ENCODE measurements at regions not wholly inside any gene's neighbourhood (a gene's known extent, or its start where the extent isn't known, plus 50 kb on each side); places are given as distances from the start of the nearest gene placed in this dataset.

GRCh38 chr4:119730671-119730950 lies 102.0 kb upstream of the PDE5A start:
- no peaks in the 10 kb centered on the region for H3K9me3 Mint-ChIP-seq
- DNase-seq (ENCODE audit: low spot score in 2 of 2) (no peak), ATAC-seq (no peak)
- H3K36me3 Mint-ChIP-seq = no peaks in the 10 kb centered on the region
- no peak overlapping the region for H3K4me3 Mint-ChIP-seq
- no peak overlapping the region for H3K27ac Mint-ChIP-seq
- H3K4me1 Mint-ChIP-seq = no peaks in the 10 kb centered on the region

- Mint-ChIP-seq H3K9me3 (no peaks in the 10 kb centered on the region), H3K4me1 (no peaks in the 10 kb centered on the region), H3K36me3 (no peaks in the 10 kb centered on the region), H3K27ac (no peak overlapping the region), H3K4me3 (no peak overlapping the region)
- DNase-seq (ENCODE audit: low spot score in 2 of 2) (no peak), ATAC-seq (no peak)
These were observed 101.4 kb upstream of the PDE5A start for GRCh38 chr4:119729835-119730670.

GRCh38 chr4:119728692-119729593 lies 100.3 kb upstream of the PDE5A start:
- Mint-ChIP-seq H3K4me1 (no peaks in the 10 kb centered on the region), H3K9me3 (no peaks in the 10 kb centered on the region), H3K4me3 (no peak overlapping the region), H3K36me3 (no peaks in the 10 kb centered on the region), H3K27ac (no peak overlapping the region)
- ATAC-seq (no peak), DNase-seq (ENCODE audit: low spot score in 2 of 2) (no peak)

- H3K27ac Mint-ChIP-seq = no peak overlapping the region
These were observed 99.6 kb upstream of the PDE5A start for GRCh38 chr4:119728185-119728584.

GRCh38 chr4:119726505-119726904 lies 97.9 kb upstream of the PDE5A start:
- H3K4me3 Mint-ChIP-seq = no peak overlapping the region
- ATAC-seq = no peak
- no peak for DNase-seq (ENCODE audit: low spot score in 2 of 2)
- H3K36me3 Mint-ChIP-seq = no peaks in the 10 kb centered on the region
- no peaks in the 10 kb centered on the region for H3K9me3 Mint-ChIP-seq
- H3K27ac Mint-ChIP-seq = no peak overlapping the region
- no peaks in the 10 kb centered on the region for H3K4me1 Mint-ChIP-seq

More at GRCh38 chr4:119728185-119728584, 99.6 kb upstream of the PDE5A start:
- Mint-ChIP-seq H3K4me3 (no peak overlapping the region), H3K9me3 (no peaks in the 10 kb centered on the region), H3K4me1 (no peaks in the 10 kb centered on the region), H3K36me3 (no peaks in the 10 kb centered on the region)
- DNase-seq (ENCODE audit: low spot score in 2 of 2) (no peak), ATAC-seq (no peak)

GRCh38 chr4:119725688-119726330 lies 97.2 kb upstream of the PDE5A start:
- H3K9me3 Mint-ChIP-seq = no peaks in the 10 kb centered on the region
- no peaks in the 10 kb centered on the region for H3K36me3 Mint-ChIP-seq
- no peaks in the 10 kb centered on the region for H3K4me1 Mint-ChIP-seq
- DNase-seq (ENCODE audit: low spot score in 2 of 2) = no peak
- H3K27ac Mint-ChIP-seq = no peak overlapping the region
- no peak overlapping the region for H3K4me3 Mint-ChIP-seq
- ATAC-seq = no peak

GRCh38 chr4:119725011-119725410 lies 96.4 kb upstream of the PDE5A start:
- Mint-ChIP-seq H3K27ac (no peak overlapping the region), H3K9me3 (peaks cover 4% of the 10 kb centered on the region), H3K4me1 (no peaks in the 10 kb centered on the region), H3K36me3 (no peaks in the 10 kb centered on the region), H3K4me3 (no peak overlapping the region)
- DNase-seq (ENCODE audit: low spot score in 2 of 2) (no peak), ATAC-seq (no peak)

GRCh38 chr4:119722670-119723069 lies 94.1 kb upstream of the PDE5A start:
- DNase-seq (ENCODE audit: low spot score in 2 of 2) (no peak), ATAC-seq (no peak)
- H3K36me3 Mint-ChIP-seq = no peaks in the 10 kb centered on the region
- H3K4me3 Mint-ChIP-seq = no peak overlapping the region
- peaks cover 11% of the 10 kb centered on the region for H3K9me3 Mint-ChIP-seq
- no peaks in the 10 kb centered on the region for H3K4me1 Mint-ChIP-seq
- no peak overlapping the region for H3K27ac Mint-ChIP-seq

- ATAC-seq = no peak
- Mint-ChIP-seq H3K9me3 (peaks cover 14% of the 10 kb centered on the region), H3K4me1 (no peaks in the 10 kb centered on the region), H3K4me3 (no peak overlapping the region), H3K36me3 (no peaks in the 10 kb centered on the region), H3K27ac (no peak overlapping the region)
- no peak for DNase-seq (ENCODE audit: low spot score in 2 of 2)
These were observed 93.3 kb upstream of the PDE5A start for GRCh38 chr4:119721878-119722277.

GRCh38 chr4:119715490-119716445 lies 87.2 kb upstream of the PDE5A start:
- ATAC-seq = no peak
- Mint-ChIP-seq H3K4me1 (no peaks in the 10 kb centered on the region), H3K27ac (no peak overlapping the region), H3K4me3 (no peak overlapping the region), H3K9me3 (peaks cover 17% of the 10 kb centered on the region), H3K36me3 (no peaks in the 10 kb centered on the region)
- DNase-seq (ENCODE audit: low spot score in 2 of 2) = no peak

- Mint-ChIP-seq H3K4me3 (no peak overlapping the region), H3K4me1 (no peaks in the 10 kb centered on the region), H3K36me3 (no peaks in the 10 kb centered on the region), H3K9me3 (no peaks in the 10 kb centered on the region), H3K27ac (no peak overlapping the region)
- ATAC-seq (no peak), DNase-seq (ENCODE audit: low spot score in 2 of 2) (no peak)
These were observed 80.8 kb upstream of the PDE5A start for GRCh38 chr4:119709418-119709817.

GRCh38 chr4:119707336-119707735 lies 78.7 kb upstream of the PDE5A start:
- no peak overlapping the region for H3K27ac Mint-ChIP-seq
- H3K4me3 Mint-ChIP-seq = no peak overlapping the region
- ATAC-seq (no peak), DNase-seq (ENCODE audit: low spot score in 2 of 2) (no peak)
- no peaks in the 10 kb centered on the region for H3K36me3 Mint-ChIP-seq
- no peaks in the 10 kb centered on the region for H3K9me3 Mint-ChIP-seq
- no peaks in the 10 kb centered on the region for H3K4me1 Mint-ChIP-seq

- H3K27ac Mint-ChIP-seq = no peak overlapping the region
- no peak overlapping the region for H3K4me3 Mint-ChIP-seq
- no peak for ATAC-seq
- no peak for DNase-seq (ENCODE audit: low spot score in 2 of 2)
- H3K36me3 Mint-ChIP-seq = no peaks in the 10 kb centered on the region
- no peaks in the 10 kb centered on the region for H3K9me3 Mint-ChIP-seq
- no peaks in the 10 kb centered on the region for H3K4me1 Mint-ChIP-seq
These were observed 78.2 kb upstream of the PDE5A start for GRCh38 chr4:119706804-119707203.

GRCh38 chr4:119697887-119698393 lies 69.3 kb upstream of the PDE5A start:
- Mint-ChIP-seq H3K4me3 (no peak overlapping the region), H3K4me1 (no peaks in the 10 kb centered on the region), H3K27ac (no peak overlapping the region), H3K9me3 (no peaks in the 10 kb centered on the region), H3K36me3 (no peaks in the 10 kb centered on the region)
- no peak for DNase-seq (ENCODE audit: low spot score in 2 of 2)
- ATAC-seq = peak; percentile 28
